Activated naive CD4-positive, alpha-beta T cell treated with anti-CD3 and anti-CD28 coated beads, Interleukin-2, amount 10 ng/mL, durations not matched to agents 7 days and 5 days (primary cell): ENCODE measurements at regions not wholly inside any gene's neighbourhood (a gene's known extent, or its start where the extent isn't known, plus 50 kb on each side); places are given as distances from the start of the nearest gene placed in this dataset.

Experiments
- CTCF ChIA-PET: fragments of 350-600 bp; sonication (Branson Sonifier 250); formaldehyde crosslinking; loops from one replicate; lab custom pipeline; 2021; ENCODE audit warnings: antibody characterized with exemption; lab: Charles Lee
- DNase-seq: peaks from one replicate; pipeline ENCODE4 v3.0.0-alpha.2; 2020
- H3K27ac Mint-ChIP-seq: one replicate; pipeline ENCODE4 v1.8.0; 2021; ENCODE audit warnings: mild to moderate bottlenecking, moderate library complexity, mixed read lengths
- H3K27me3 Mint-ChIP-seq: one replicate; pipeline ENCODE4 v1.8.0; 2021; ENCODE audit warnings: mild to moderate bottlenecking, mixed read lengths
- H3K36me3 Mint-ChIP-seq: one replicate; pipeline ENCODE4 v1.8.0; 2021; ENCODE audit warnings: mixed read lengths
- H3K4me1 Mint-ChIP-seq: one replicate; pipeline ENCODE4 v1.8.0; 2021; ENCODE audit warnings: mixed read lengths
- H3K4me3 Mint-ChIP-seq: one replicate; pipeline ENCODE4 v1.8.0; 2021; ENCODE audit warnings: mild to moderate bottlenecking, moderate library complexity, mixed read lengths
- H3K9me3 Mint-ChIP-seq: one replicate; pipeline ENCODE4 v1.8.0; 2021; ENCODE audit warnings: mixed read lengths

DNA sequence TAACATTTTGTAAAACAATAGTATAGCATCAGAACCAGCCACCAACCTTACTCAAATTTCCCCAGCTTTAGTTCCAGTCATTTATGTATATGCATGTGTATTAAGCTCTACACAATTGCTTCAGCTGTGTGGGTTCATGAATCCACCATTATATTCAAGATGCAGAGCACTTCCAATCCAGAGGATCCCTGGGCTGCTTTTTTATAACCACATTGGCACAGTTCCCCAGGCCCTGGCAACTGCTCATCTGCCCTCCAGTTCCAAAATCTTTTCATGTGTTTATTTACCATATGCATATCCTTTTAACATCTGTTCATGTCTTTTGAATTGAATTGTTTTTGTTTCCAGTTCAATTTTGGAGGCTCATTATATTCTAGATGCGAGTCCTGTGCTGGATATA, 482.9 kb upstream of the HS6ST1 start:
- no peak overlapping the region for H3K27ac Mint-ChIP-seq
- DNase-seq: no peak
- no peaks in the 10 kb centered on the region for H3K9me3 Mint-ChIP-seq
- no peaks in the 10 kb centered on the region for H3K27me3 Mint-ChIP-seq
- no peak overlapping the region for H3K4me3 Mint-ChIP-seq
- CTCF ChIA-PET: no interaction called here
- no peaks in the 10 kb centered on the region for H3K4me1 Mint-ChIP-seq
- no peaks in the 10 kb centered on the region for H3K36me3 Mint-ChIP-seq

DNA sequence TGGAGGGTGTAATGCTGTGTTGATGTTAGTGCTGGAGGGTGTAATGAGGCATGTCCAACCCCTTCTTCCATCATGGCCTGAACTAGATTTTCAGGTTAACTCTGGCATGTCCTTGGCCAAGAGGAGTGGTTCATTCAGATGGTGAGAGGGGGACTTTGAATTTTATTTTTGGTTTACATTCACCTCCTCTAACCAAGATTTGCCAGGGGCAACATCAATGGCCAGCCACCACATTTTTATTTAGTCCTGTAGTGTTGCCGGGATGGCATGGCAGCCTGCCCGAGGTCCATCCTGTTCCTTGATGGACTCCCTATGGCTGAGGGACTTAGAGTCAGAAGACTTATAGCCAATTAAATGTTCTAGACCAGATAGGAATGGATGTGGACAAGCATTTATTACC, 484.6 kb upstream of the HS6ST1 start:
- no peak for DNase-seq
- Mint-ChIP-seq H3K27me3 (no peaks in the 10 kb centered on the region), H3K9me3 (no peaks in the 10 kb centered on the region), H3K4me1 (no peaks in the 10 kb centered on the region), H3K4me3 (no peak overlapping the region), H3K36me3 (no peaks in the 10 kb centered on the region), H3K27ac (no peak overlapping the region)
- CTCF ChIA-PET: no interaction called here

DNA sequence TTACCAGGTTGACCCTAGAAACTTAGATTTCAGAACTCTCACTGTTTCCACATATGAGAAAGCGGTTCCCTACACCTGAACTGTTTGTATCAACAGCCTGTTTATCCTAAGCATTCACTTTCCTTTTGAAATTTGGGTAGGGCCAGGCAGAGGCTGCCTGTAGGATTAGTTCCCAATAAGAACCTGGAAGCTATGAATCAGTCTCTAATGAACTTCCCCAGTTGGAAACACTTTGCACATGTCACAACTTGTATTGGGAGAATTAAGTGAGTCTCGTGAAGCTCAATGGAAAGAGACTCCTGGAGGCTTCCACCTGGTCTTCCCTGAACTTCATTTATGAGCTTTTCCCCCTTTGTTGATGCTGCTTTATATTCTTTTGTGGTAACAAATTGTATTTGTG, 486.6 kb upstream of the HS6ST1 start:
- Mint-ChIP-seq H3K36me3 (no peaks in the 10 kb centered on the region), H3K27me3 (no peaks in the 10 kb centered on the region), H3K27ac (no peak overlapping the region), H3K4me3 (no peak overlapping the region), H3K4me1 (no peaks in the 10 kb centered on the region), H3K9me3 (peaks cover 7% of the 10 kb centered on the region)
- CTCF ChIA-PET: interaction anchor here (1.2 kb wide), 1 partner anchor 49 kb away, joined by 3 read pairs; no protein-coding TSS in a partner anchor
- no peak for DNase-seq

DNA sequence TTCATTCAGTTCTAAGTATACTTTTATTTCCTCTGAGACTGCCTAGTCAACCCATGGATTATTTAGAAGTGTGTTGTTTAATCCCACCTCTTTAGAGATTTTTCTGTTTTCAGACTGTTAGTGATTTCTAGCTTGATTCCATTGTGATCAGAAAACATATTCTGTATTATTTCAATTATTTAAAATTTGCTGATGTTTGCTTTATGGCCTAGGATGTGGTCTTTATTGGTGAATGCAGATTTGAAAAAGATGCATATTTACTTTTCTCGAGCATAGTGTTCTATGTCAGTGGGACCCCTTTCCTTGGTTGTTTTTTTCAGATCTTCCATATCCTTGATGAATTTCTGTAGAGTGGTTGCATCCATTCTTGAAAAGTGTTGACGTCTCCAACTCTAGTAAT, 487.2 kb upstream of the HS6ST1 start:
- CTCF ChIA-PET: interaction anchor here (1.2 kb wide), 1 partner anchor 50 kb away, joined by 3 read pairs; no protein-coding TSS in a partner anchor
- DNase-seq: no peak
- Mint-ChIP-seq H3K9me3 (peaks cover 10% of the 10 kb centered on the region), H3K4me3 (no peak overlapping the region), H3K36me3 (no peaks in the 10 kb centered on the region), H3K4me1 (no peaks in the 10 kb centered on the region), H3K27me3 (no peaks in the 10 kb centered on the region), H3K27ac (no peak overlapping the region)

DNA sequence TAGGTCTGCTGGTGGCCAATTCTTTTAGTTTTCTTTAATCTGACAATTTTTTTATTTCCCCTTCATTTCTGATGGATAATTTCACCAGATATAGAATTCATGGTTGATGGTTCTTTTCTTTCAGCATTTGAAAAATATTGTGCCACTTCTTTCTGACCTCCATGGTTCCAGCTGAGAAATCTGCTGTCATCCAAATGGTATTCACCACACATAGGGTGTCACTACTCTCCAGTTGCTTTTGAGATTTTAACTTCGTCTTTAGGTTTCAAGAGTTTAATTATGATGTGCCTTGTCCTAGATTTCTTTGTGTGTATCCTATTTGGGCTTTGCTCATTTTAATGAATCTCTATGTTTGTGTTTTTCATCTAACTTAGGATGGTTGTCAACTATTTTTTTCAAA, 488.6 kb upstream of the HS6ST1 start:
- no peaks in the 10 kb centered on the region for H3K4me1 Mint-ChIP-seq
- H3K36me3 Mint-ChIP-seq: no peaks in the 10 kb centered on the region
- CTCF ChIA-PET: no interaction called here
- no peaks in the 10 kb centered on the region for H3K27me3 Mint-ChIP-seq
- H3K9me3 Mint-ChIP-seq: peaks cover 10% of the 10 kb centered on the region
- no peak overlapping the region for H3K4me3 Mint-ChIP-seq
- DNase-seq: no peak
- no peak overlapping the region for H3K27ac Mint-ChIP-seq

DNA sequence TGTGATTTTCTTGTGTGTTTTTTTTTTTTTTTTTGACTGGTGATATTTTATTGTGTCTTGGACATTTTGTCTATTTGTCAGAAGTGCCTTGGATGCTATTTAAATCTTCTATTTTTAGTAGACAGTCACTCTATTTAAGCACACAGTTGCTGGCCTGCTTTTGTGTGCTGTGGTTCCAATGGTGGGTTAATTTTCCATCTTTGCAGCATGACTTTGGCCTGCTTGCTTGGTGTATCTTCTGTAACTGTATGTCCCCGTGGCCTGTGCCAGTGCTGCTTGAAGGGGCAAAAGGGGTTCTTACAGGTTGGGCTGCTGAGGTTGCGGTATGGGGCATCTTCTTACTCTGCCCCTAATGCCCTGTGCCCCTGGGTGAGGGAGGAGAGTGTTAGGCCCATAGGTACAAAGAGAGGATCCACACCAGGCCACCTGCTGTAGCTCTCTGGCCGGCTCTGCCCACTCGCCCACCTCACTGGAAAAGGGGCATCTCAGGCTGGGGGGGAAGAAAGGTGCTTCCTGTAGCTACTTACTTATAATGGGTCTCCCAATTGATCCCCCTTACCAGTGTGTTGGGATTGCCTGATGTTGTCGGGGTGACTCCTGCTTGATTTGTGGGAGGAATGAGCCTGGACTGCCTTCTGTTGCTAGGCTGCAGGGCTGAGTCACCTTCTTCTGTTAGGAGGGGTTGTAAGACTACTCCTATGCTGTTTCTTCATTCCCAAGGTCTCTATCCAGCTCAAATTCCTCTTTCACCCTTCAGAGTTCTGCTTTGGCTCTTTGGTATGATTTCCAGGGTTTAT, 490.0 kb upstream of the HS6ST1 start:
- DNase-seq: no peak
- Mint-ChIP-seq H3K27me3 (no peaks in the 10 kb centered on the region), H3K9me3 (peaks cover 10% of the 10 kb centered on the region), H3K27ac (no peak overlapping the region), H3K4me3 (no peak overlapping the region), H3K4me1 (no peaks in the 10 kb centered on the region), H3K36me3 (no peaks in the 10 kb centered on the region)
- CTCF ChIA-PET: no interaction called here

DNA sequence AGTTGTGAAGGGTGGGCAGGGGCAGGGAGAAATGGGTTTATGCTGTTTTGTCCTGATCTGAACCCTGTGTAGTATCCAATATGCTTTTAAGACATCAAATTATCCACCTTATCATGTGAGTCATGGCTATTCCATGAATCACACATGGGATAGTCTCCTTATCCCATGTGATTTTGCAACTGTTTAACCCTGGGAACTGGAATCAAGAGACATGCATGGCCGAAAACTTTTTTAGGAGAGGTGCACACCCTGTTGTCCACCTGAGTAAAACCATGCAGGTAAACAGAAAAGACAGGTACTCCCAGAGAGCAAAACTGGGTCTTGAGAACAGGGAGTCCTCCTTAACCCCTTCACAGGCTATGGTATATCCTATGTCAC, 490.6 kb upstream of the HS6ST1 start:
- H3K4me3 Mint-ChIP-seq: no peak overlapping the region
- DNase-seq: no peak
- no peaks in the 10 kb centered on the region for H3K27me3 Mint-ChIP-seq

DNA sequence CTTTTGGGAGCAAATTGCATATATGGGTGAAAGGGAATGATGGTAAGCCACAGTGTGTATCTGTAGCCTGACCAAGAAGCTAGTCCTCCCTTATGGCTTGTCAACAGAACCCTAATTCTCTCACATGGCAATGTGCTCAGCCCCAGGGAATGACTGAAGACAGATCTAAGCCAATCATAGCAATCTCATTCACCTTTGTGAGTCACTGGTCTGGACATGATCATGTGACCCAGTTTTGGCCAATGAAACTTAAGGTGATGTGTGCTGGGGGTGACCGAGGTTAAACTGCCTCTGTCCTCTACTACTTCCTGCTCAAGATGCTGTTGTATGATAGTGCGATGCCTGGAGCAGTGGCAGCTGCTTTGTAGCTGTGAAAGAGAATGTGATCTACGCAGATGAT, 491.2 kb upstream of the HS6ST1 start:
- DNase-seq: no peak
- no peaks in the 10 kb centered on the region for H3K4me1 Mint-ChIP-seq
- CTCF ChIA-PET: no interaction called here
- no peaks in the 10 kb centered on the region for H3K27me3 Mint-ChIP-seq
- no peaks in the 10 kb centered on the region for H3K36me3 Mint-ChIP-seq
- no peak overlapping the region for H3K4me3 Mint-ChIP-seq
- H3K27ac Mint-ChIP-seq: no peak overlapping the region
- peaks cover 10% of the 10 kb centered on the region for H3K9me3 Mint-ChIP-seq

More for the DNA sequence above, 490.6 kb upstream of the HS6ST1 start:
- no peaks in the 10 kb centered on the region for H3K36me3 Mint-ChIP-seq
- peaks cover 10% of the 10 kb centered on the region for H3K9me3 Mint-ChIP-seq
- no peak overlapping the region for H3K27ac Mint-ChIP-seq
- CTCF ChIA-PET: no interaction called here
- no peaks in the 10 kb centered on the region for H3K4me1 Mint-ChIP-seq

DNA sequence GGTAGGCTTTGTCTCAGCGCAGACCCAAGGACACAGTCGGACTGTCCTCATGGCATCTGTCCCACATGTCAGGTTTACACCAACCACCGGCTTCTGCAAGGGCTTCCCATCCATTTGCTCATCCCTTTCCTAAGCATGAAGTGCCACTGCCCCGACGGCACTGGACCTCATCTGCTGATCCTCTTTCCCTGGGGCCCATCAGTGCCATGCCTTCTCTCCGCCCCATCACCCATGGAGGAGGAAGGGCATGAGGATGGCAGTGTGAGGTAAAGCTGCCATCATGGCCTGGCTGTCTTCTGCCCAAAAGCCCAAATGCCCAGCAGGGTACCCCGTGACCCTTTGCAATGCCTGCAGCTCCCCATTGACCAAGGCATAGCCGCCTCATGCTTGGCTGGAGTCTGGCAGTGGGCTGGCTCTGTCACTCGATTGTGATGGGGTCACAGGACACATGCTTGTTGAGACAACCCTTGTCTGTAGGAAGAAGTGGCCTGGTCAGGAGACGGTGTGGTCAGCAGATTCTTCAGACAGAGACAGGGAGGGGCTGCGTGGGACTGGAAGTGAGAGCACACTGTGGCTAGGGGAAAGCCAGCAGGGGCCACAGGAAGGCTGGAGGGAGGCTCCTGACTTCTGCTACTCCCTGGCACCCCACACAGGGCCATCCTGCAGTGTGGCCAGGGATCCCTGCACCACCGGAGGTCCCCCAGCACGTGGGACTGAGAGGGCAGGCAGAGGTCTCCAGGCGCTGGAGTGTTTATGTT, 493.7 kb upstream of the HS6ST1 start:
- Mint-ChIP-seq H3K4me3 (no peak overlapping the region), H3K36me3 (no peaks in the 10 kb centered on the region), H3K9me3 (peaks cover 10% of the 10 kb centered on the region), H3K27me3 (no peaks in the 10 kb centered on the region), H3K27ac (no peak overlapping the region), H3K4me1 (no peaks in the 10 kb centered on the region)
- DNase-seq: no peak
- CTCF ChIA-PET: no interaction called here

DNA sequence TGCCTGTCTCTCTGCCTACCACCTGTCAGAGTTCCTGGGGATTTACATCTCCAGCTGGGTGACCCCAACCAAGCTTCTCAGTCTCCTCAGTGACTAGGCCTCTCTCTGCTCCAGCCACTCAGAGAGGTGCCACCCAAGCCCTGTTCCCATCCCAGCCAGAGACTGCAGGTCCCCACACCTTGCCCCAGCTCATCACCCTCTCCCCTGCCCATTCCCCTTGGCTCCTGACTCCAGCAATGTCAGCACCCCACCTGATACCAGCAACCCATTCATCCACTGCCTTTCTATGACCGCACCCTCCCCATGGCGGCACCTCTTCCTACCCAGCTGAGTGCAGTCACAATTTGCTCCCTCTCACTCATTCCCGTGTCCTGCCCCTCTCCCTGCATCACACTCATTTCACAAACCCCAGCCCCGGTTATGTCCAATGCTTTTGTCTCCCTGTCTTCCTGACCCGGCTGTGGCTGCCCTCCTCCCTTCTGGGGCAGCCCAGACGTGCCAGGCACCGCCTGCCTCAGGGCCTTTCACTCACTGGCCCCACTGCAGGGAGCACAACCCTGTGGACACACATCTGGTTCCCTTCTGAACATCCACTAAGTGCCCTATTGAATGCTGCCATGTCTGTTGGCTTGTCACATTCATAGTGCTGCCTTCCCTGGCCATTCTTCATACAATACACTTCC, 494.8 kb upstream of the HS6ST1 start:
- Mint-ChIP-seq H3K4me1 (no peaks in the 10 kb centered on the region), H3K27me3 (no peaks in the 10 kb centered on the region), H3K27ac (no peak overlapping the region), H3K36me3 (no peaks in the 10 kb centered on the region), H3K4me3 (no peak overlapping the region), H3K9me3 (peaks cover 10% of the 10 kb centered on the region)
- CTCF ChIA-PET: no interaction called here
- no peak for DNase-seq

DNA sequence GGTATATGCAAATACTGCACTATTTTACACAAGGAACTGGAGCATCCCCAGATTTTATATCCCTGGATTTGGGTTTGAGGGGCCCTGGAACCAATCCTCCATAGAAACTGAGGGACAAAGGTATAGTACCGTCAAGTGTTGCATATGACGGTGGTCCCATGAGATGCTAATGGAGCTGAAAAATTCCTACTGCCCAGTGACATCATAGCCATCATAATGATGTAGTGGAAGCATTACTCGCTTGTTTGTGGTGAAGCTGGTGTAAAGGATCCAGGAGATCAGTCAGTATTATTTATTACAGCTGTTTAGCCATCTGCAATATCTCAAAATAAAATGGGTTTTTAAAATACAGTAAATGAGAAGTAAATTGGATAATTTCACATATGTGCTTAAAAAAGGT, 496.6 kb upstream of the HS6ST1 start:
- H3K4me1 Mint-ChIP-seq: no peaks in the 10 kb centered on the region
- no peaks in the 10 kb centered on the region for H3K36me3 Mint-ChIP-seq
- H3K27ac Mint-ChIP-seq: no peak overlapping the region

DNA sequence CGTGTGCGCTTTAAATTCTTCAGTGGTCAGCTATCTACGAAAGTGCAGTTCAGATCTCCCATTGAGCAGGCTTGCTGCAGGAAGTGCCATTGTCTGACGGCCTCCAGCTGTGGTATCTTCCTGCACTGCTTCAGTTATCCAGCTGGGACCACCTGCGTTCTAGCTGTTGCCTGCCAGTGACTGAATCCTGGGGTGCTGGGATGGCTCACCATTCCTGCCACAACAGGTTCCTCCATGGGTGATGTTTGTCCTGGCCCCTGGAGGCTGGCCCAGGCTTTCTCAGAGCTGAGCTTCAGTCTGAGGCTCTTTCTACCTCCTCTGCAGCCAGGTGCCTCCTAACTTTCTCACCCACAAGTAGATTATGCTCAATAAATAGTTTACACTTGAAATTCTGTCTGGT, 498.5 kb upstream of the HS6ST1 start:
- CTCF ChIA-PET: no interaction called here
- no peak overlapping the region for H3K27ac Mint-ChIP-seq
- no peak for DNase-seq
- H3K9me3 Mint-ChIP-seq: peaks cover 2% of the 10 kb centered on the region
- no peaks in the 10 kb centered on the region for H3K4me1 Mint-ChIP-seq
- no peaks in the 10 kb centered on the region for H3K36me3 Mint-ChIP-seq
- no peak overlapping the region for H3K4me3 Mint-ChIP-seq
- H3K27me3 Mint-ChIP-seq: no peaks in the 10 kb centered on the region

More for the DNA sequence above, 496.6 kb upstream of the HS6ST1 start:
- CTCF ChIA-PET: no interaction called here
- no peaks in the 10 kb centered on the region for H3K27me3 Mint-ChIP-seq
- no peak for DNase-seq
- H3K9me3 Mint-ChIP-seq: peaks cover 3% of the 10 kb centered on the region
- H3K4me3 Mint-ChIP-seq: no peak overlapping the region

DNA sequence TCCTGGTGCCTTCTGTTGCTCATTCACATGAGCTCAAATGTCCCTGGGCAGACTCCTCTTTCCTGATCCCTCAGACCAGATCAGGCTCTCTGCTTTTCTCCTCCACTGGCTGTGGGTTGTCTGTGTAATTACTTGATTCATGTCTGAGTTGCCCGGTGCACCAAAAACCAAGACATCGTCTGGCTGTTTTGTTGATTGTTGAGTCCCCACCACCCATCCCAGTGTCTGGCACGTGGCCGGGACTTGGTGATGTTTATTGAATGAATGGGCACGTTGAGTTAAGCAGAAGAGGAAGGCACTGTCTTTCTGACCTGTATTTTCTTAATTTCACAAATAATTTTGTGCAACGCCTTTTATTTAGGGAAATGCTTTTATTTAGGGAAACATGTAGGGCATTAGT, 499.1 kb upstream of the HS6ST1 start:
- H3K36me3 Mint-ChIP-seq: no peaks in the 10 kb centered on the region
- DNase-seq: no peak
- CTCF ChIA-PET: no interaction called here

DNA sequence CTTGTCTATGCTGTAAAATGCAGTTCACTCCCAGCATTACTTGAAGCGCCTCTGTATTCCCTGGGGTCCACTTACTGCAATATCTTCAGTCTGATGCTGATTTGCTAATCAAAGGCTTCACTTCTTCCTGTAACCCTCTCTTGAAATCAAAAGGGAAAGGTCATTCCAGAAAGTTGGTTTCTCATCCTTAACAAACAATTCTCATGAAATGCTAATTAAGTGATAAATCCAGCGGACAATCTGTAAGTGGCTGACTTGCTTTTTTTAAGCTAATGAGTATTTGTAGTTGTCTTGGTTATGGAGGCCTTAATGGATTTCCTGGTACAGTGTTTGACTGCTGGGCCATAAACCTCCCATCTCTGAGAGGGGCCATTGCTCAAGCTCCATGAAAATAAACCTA, 499.6 kb upstream of the HS6ST1 start:
- Mint-ChIP-seq H3K4me3 (no peak overlapping the region), H3K36me3 (no peaks in the 10 kb centered on the region), H3K27ac (no peak overlapping the region), H3K4me1 (no peaks in the 10 kb centered on the region), H3K27me3 (no peaks in the 10 kb centered on the region), H3K9me3 (peaks cover 2% of the 10 kb centered on the region)
- CTCF ChIA-PET: no interaction called here
- DNase-seq: no peak

More for the DNA sequence above, 499.1 kb upstream of the HS6ST1 start:
- H3K4me1 Mint-ChIP-seq: no peaks in the 10 kb centered on the region
- H3K27ac Mint-ChIP-seq: no peak overlapping the region
- H3K9me3 Mint-ChIP-seq: peaks cover 2% of the 10 kb centered on the region
- H3K27me3 Mint-ChIP-seq: no peaks in the 10 kb centered on the region
- no peak overlapping the region for H3K4me3 Mint-ChIP-seq
